ENCODE measurements at regions not wholly inside any gene's neighbourhood (a gene's known extent, or its start where the extent isn't known, plus 50 kb on each side); places are given as distances from the start of the nearest gene placed in this dataset.
"Not testable (repeated sequence)": the region's sequence is repeated elsewhere in the genome, so short reads cannot be mapped to it uniquely, and the experiment has no call there.

- peak; percentile 99 for TF ChIP-seq CTCF (IDR thresholded peaks at IDR 0.05; ENCODE audit: borderline replicate concordance, insufficient read depth, low read depth, low read length)
- no peak overlapping the region for H3K4me3 ChIP-seq (ENCODE audit: low read depth, low read length)
Measured at GRCh38 chr15:70512772-70513362, 250.5 kb downstream of the UACA start.

DNA sequence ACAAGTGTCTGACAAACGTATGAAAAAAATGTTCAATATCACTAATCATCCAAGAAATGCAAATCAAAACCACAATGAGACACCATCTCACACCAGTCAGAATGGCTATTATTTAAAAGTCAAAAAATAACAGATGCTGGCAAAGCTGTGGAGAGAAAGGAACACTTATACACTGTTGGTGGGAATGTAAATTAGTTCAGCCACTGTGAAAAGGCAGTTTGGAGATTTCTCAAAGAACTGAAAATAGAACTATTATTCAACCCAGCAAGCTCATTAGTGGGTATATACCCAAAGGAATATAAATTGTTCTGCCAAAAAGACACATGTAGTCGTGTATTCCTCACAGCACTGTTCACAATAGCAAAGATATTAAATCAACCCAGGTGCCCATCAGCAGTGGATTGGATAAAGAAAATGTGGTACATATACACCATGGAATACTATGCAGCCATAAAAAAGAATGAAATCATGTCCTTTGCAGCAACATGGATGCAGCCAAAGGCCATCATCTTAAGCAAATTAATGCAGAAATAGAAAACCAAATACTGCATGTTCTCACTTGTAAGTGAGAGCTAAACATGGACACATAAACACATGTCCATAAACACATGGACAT, 251.3 kb downstream of the UACA start:
- H3K4me3 ChIP-seq (ENCODE audit: low read depth, low read length): not testable (repeated sequence)

DNA sequence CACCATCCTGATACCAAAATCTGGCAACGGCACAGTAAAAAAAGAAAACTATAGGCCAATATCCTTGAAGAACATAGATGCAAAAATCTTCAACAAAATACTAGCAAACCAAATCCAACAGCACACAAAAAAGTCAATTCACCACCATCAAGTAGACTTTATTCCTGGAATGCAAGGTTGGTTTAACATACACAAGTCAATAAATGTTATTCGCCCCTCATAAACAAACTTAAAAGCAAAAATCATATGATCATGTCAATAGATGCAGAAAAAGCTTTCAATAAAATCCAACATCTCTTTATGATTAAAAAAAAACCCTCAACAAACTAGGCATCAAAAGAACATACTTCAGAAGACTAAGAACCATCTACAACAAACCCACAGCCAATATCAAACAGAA, 252.9 kb downstream of the UACA start:
- no peak for TF ChIP-seq CTCF (IDR thresholded peaks at IDR 0.05; ENCODE audit: borderline replicate concordance, insufficient read depth, low read depth, low read length)

DNA sequence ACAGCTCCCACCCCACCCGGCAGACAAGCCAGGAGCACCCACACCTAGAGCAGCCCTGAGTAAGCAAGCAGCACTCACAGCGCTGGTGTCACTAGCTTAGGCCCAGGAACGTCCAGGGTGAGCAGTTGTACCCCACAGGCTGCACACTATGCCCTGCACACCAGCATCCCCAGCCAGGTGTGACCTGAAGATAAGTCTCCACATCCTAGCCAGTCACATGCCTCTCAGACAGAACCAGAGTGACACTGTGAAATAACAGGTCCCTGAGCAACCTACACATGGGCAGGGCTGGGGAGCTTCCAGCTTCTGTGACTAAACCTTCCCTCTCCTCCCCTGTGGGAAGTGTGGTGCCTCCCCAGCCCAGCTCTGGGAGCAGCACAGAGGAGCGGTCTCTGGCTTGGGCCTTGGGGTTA, 253.6 kb downstream of the UACA start:
- no peak overlapping the region for H3K4me3 ChIP-seq (ENCODE audit: low read depth, low read length)
- TF ChIP-seq CTCF (IDR thresholded peaks at IDR 0.05; ENCODE audit: borderline replicate concordance, insufficient read depth, low read depth, low read length): no peak

More for the DNA sequence above, 252.9 kb downstream of the UACA start:
- no peak overlapping the region for H3K4me3 ChIP-seq (ENCODE audit: low read depth, low read length)

- no peak overlapping the region for H3K4me3 ChIP-seq (ENCODE audit: low read depth, low read length)
- no peak for TF ChIP-seq CTCF (IDR thresholded peaks at IDR 0.05; ENCODE audit: borderline replicate concordance, insufficient read depth, low read depth, low read length)
Measured at GRCh38 chr15:70509282-70509662, 254.1 kb downstream of the UACA start.

GRCh38 chr15:70508561-70509281, 254.6 kb downstream of the UACA start:
- no peak for TF ChIP-seq CTCF (IDR thresholded peaks at IDR 0.05; ENCODE audit: borderline replicate concordance, insufficient read depth, low read depth, low read length)
- H3K4me3 ChIP-seq (ENCODE audit: low read depth, low read length): no peak overlapping the region

- H3K4me3 ChIP-seq (ENCODE audit: low read depth, low read length): no peak overlapping the region
- no peak for TF ChIP-seq CTCF (IDR thresholded peaks at IDR 0.05; ENCODE audit: borderline replicate concordance, insufficient read depth, low read depth, low read length)
Measured at GRCh38 chr15:70507772-70508371, 255.5 kb downstream of the UACA start.

Data from GM12875 (cell line).